ENCODE measurements at regions not wholly inside any gene's neighbourhood (a gene's known extent, or its start where the extent isn't known, plus 50 kb on each side); places are given as distances from the start of the nearest gene placed in this dataset.
"Not testable (repeated sequence)": the region's sequence is repeated elsewhere in the genome, so short reads cannot be mapped to it uniquely, and the experiment has no call there.

DNA sequence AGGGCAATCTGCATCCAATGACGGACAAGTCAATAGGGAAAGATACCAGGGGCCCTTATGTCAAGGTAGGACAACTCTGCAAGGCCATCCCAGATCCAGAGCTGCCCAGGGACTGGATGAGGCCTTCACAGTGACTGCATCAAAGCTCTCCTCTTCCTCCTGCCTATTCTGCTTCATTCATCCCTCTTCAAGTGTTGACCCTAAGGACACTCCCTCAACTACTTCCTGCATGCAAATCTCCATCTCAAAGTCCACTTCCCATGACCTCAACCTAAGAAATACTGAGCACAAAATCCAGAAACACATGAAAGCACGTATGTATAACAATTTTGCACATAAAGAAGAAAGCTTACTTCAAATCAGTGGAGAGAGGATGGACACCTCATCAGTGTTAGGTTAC lies 182.3 kb downstream of the AVL9 start:
- no peak overlapping the region for H3K4me3 ChIP-seq
- no peak for DNase-seq
- intact Hi-C loops (cut with DNase I; ENCODE audit: low total_unique reads), result no loop called here
- H3K9me3 ChIP-seq, result no peaks in the 10 kb centered on the region
- no peak overlapping the region for H3K27ac ChIP-seq
- no peaks in the 10 kb centered on the region for H3K27me3 ChIP-seq
- H3K4me1 ChIP-seq, result no peaks in the 10 kb centered on the region
- TF ChIP-seq, protein P1, sequence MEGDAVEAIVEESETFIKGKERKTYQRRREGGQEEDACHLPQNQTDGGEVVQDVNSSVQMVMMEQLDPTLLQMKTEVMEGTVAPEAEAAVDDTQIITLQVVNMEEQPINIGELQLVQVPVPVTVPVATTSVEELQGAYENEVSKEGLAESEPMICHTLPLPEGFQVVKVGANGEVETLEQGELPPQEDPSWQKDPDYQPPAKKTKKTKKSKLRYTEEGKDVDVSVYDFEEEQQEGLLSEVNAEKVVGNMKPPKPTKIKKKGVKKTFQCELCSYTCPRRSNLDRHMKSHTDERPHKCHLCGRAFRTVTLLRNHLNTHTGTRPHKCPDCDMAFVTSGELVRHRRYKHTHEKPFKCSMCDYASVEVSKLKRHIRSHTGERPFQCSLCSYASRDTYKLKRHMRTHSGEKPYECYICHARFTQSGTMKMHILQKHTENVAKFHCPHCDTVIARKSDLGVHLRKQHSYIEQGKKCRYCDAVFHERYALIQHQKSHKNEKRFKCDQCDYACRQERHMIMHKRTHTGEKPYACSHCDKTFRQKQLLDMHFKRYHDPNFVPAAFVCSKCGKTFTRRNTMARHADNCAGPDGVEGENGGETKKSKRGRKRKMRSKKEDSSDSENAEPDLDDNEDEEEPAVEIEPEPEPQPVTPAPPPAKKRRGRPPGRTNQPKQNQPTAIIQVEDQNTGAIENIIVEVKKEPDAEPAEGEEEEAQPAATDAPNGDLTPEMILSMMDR (IDR thresholded peaks at IDR 0.05), result no peak
- peaks cover 0 to 6% (median 0%) of the 10 kb centered on the region in 3 donors for H3K36me3 ChIP-seq

DNA sequence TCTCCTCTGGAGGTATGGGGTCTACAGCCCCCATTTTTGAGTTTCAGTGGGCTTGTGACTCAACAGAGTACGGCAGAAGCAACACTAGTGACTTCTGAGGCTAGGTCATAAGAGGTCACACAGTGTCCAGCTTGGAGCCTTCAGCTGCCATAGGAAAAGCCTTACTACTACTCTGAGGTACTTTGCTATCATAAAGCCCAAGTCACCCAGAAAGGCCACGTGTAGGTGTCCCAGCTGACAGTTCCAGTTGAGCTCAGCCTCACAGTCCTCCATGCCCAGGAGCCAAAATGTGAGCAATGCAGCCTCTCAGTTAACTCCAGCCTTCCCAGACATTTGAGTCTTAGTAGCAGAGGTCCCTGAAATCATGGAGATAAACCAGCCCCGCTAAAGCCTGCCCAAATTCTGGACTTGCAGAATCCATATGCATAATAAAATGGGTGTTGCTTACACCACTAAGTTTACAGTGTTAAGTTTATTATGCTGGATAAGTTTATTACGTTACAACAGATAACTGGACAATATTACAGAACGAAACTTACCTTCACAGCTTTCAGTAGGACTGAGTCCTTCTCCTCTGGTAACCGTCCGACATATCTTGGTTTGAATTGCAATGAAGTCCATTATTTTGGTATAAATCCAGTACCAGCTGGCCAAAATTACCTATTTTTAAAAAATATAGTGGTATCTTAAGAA lies 181.1 kb downstream of the AVL9 start:
- no peak for DNase-seq
- intact Hi-C loops (cut with DNase I; ENCODE audit: low total_unique reads), result no loop called here
- Histone ChIP-seq H3K4me3 (no peak overlapping the region), H3K36me3 (peaks cover 0 to 6% (median 0%) of the 10 kb centered on the region in 3 donors), H3K27ac (no peak overlapping the region), H3K27me3 (no peaks in the 10 kb centered on the region), H3K9me3 (no peaks in the 10 kb centered on the region), H3K4me1 (no peaks in the 10 kb centered on the region)
- TF ChIP-seq, protein P1 (IDR thresholded peaks at IDR 0.05), result no peak

DNA sequence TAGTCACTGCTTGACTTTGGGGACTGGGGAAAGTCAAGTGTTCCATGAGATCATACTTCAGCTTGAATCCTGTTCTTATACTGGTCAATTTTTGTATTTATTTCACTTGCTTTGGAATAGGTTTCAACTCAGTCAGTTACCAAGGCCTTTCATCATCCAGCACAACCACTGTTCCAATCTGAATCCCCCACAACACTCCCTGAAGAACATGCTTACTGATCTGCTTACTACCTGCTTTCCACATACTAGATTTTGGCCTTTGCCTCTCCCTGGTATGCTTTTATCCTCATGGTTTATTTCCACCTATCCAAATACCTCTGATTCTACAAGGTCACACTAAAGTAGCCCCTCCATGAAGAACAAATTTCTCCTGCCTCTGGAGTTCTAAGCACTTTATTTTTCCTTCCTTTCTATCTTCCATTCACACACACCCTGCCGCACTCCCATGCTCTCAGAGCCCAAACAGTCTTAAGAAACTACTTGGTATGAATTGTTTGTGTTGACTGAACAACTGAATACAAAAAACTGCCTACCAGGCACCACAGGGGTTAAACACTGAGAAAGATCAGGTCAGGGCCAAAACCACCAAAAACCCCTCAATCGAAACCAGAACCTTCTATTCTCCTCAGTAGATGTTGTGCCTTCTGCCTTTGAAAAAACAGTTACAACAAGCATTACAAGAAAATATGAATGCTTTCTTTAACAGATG lies 178.1 kb downstream of the AVL9 start:
- Histone ChIP-seq H3K4me3 (no peak overlapping the region), H3K9me3 (no peaks in the 10 kb centered on the region), H3K4me1 (peaks cover 0 to 10% (median 6%) of the 10 kb centered on the region in 4 donors), H3K27ac (no peak overlapping the region), H3K27me3 (no peaks in the 10 kb centered on the region), H3K36me3 (peaks cover 0 to 6% (median 0%) of the 10 kb centered on the region in 3 donors)
- intact Hi-C loops (cut with DNase I; ENCODE audit: low total_unique reads), result no loop called here
- DNase-seq, result no peak
- TF ChIP-seq, protein P1 (IDR thresholded peaks at IDR 0.05), result no peak

DNA sequence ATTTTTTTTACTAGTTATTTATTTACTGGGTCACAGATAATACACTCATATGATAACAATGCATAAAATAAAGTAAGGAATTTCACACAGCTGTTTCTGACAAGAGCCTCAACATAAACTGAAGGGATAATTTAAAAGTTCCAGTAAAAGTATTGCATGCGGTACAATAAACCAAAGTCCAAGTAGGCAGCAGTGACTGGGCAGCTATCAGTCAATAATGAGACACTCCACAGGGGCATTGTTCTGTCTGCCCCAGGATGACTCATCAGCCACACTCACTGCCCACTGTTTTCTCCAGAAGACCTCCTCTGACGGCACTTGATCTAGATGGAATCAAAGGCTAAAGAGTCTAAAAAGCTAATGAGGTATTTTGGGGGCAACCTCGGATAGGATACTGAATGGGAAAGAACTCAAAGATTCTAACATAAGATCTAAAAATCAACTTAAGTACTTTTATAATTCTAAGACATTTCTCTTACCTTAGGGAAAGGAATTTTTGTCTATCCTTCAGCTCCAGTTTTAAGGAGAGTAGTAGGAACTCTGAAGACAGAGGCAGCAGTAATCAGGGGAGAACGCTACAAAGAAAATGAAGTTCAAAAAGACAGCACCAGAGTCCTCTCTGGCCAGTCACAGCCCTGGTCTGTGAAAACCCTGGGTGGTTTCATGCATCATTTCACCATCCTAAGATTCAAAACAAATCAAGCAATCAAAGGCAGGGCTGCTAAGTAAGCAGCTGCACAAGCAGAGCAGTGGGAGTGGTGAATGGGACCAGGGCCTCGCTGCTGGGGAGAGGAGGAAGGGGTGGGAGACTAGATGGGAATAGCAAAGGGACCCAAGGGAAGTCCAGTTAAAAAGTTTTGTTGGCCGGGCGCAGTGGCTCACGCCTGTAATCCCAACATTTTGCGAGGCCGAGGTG lies 175.1 kb downstream of the AVL9 start:
- no peaks in the 10 kb centered on the region for H3K27me3 ChIP-seq
- H3K4me1 ChIP-seq, result peaks cover 0 to 10% (median 6%) of the 10 kb centered on the region in 4 donors
- no peak for DNase-seq
- TF ChIP-seq, protein P1 (IDR thresholded peaks at IDR 0.05), result no peak
- H3K27ac ChIP-seq, result no peak overlapping the region
- no peaks in the 10 kb centered on the region for H3K9me3 ChIP-seq
- intact Hi-C loops (cut with DNase I; ENCODE audit: low total_unique reads), result no loop called here
- no peak overlapping the region for H3K4me3 ChIP-seq
- no peaks in the 10 kb centered on the region for H3K36me3 ChIP-seq

DNA sequence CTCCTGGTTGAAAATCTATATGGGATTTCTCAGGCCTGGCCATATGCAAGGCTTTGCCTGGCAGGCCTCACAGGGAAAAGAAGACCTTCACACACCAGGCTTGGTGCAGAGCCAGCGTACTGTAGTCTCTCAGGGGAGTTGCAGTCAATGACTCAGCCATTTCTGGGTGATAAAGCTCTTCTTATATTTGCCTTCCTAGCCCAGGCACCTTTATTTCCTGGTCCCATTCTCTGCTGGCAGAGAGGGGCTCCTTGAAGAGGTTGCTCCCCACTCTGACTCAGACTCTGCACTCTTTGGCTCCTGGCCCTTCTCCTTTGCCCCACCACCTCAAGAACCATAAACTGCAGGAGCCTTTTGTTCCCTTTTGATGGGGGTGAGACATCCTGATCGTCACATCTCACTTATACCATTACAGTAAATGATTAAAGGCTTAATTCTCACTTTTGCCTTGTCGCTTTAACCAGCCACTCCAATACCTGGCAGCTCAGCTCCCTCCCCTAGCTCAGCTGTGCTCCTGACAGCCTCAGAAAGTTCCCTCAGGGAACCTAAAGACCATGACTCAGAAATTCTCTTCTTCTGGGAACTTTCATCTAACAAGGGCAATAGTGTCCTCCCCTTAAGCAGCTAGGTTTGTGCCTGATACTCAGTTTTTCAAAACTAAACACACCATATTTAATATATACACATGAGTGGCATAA lies 174.0 kb downstream of the AVL9 start:
- H3K4me1 ChIP-seq, result peaks cover 0 to 10% (median 6%) of the 10 kb centered on the region in 4 donors
- H3K36me3 ChIP-seq; DNase-seq; H3K27me3 ChIP-seq; H3K27ac ChIP-seq; intact Hi-C loops (cut with DNase I; ENCODE audit: low total_unique reads); H3K9me3 ChIP-seq; H3K4me3 ChIP-seq: not testable (repeated sequence)

DNA sequence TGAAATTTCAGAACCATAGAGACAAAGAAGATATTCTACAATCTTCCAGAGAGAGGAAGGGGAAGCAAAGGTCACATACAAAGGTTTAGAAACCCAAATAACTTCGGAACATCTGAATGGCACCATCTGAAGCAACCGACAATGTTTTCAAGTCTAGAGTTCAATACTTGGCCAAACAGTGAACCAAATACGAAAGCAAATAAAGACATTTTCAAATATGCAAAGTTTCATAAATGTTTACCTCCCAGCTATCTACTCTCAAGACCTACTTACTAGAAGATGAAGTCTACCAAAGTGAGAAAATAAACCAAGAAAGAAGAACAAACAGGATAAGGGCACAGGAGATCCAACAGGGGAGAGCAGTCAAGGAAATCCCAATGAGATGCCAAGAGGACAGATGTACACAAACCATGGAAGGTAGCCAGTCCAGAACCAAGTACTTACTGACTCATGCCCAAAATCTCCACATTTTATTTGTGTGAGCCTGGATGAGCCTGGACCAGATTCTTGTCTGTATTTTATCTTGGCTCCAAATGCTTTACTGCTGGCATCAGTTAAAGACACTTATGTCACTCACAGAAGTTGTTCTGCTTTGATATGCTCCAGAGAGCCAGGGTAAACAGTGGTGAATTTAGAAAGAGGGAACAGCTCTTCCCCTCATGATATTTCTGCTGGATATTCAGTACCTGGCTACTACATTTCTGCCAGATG lies 173.3 kb downstream of the AVL9 start:
- H3K27me3 ChIP-seq; H3K9me3 ChIP-seq; intact Hi-C loops (cut with DNase I; ENCODE audit: low total_unique reads); H3K27ac ChIP-seq; H3K36me3 ChIP-seq; DNase-seq; H3K4me3 ChIP-seq: not testable (repeated sequence)
- H3K4me1 ChIP-seq, result peaks cover 0 to 10% (median 6%) of the 10 kb centered on the region in 4 donors

DNA sequence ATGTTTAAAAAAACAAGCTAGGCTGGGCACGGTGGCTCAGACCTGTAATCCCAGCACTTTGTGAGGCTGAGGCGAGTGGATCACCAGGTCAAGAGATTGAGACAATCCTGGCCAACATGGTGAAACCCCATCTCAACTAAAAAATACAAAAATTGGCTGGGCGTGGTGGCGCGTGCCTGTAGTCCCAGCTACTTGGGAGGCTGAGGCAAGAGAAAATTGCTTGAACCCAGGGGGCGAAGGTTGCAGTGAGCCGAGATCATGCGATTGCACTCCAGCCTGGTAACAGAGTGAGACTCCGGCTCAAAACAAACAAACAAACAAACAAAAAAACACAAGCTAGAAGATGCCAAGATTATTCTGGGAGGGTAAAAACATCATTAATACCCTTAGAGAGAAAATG lies 172.3 kb downstream of the AVL9 start:
- H3K27me3 ChIP-seq; H3K4me3 ChIP-seq; H3K27ac ChIP-seq; H3K9me3 ChIP-seq; H3K36me3 ChIP-seq; intact Hi-C loops (cut with DNase I; ENCODE audit: low total_unique reads); DNase-seq: not testable (repeated sequence)
- H3K4me1 ChIP-seq, result peaks cover 0 to 10% (median 6%) of the 10 kb centered on the region in 4 donors

DNA sequence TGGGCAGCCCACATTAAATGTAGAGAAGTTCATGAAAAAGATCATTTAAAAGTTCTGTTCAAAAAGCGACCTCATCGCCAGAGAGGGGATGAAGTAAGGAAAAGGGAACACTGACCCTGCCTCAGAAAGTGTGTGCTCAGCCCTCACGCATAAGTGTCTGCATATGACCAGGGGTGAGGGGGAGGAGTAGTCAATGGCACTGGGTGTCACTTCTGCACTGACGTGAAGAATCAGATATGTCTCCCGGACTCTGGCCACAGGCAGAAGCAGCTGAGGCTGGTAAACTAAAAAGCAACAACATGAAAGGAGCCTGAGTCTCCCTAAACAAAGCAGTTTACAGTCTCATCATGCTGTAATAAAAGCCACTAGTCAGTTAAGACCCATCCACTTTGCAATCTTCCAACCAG lies 168.5 kb downstream of the AVL9 start:
- H3K9me3 ChIP-seq; intact Hi-C loops (cut with DNase I; ENCODE audit: low total_unique reads); H3K27me3 ChIP-seq; H3K27ac ChIP-seq; H3K4me3 ChIP-seq; H3K4me1 ChIP-seq; DNase-seq; H3K36me3 ChIP-seq: not testable (repeated sequence)

Data from tibial artery (tissue), 4 donors.